SU-DHL-6 (cell line): ENCODE measurements at regions not wholly inside any gene's neighbourhood (a gene's known extent, or its start where the extent isn't known, plus 50 kb on each side); places are given as distances from the start of the nearest gene placed in this dataset.

Experiments
- H2AFZ ChIP-seq: fragments of 200-600 bp; sonication (generic); 2 replicates; pipeline ENCODE4 v1.6.1; 2014; ENCODE audit warnings: low read depth, mild to moderate bottlenecking, moderate library complexity, mixed read lengths, antibody characterized with exemption, low read length; ENCODE audit not compliant: severe bottlenecking
- H3F3A ChIP-seq: fragments of 200-600 bp; shearing (Covaris generic); 2 replicates; pipeline ENCODE4 v1.6.0; 2016; ENCODE audit warnings: antibody characterized with exemption, mild to moderate bottlenecking; ENCODE audit not compliant: insufficient read depth
- H3K27ac ChIP-seq: fragments of 200-600 bp; sonication (generic); 2 replicates; pipeline ENCODE4 v1.5.1; 2016; ENCODE audit warnings: low read depth, mild to moderate bottlenecking, low read length, moderate library complexity, mixed read lengths
- H3K27me3 ChIP-seq: fragments of 200-600 bp; sonication (generic), shearing (Covaris generic); 2 replicates; pipeline ENCODE4 v1.6.0; 2014; ENCODE audit warnings: mild to moderate bottlenecking, low read length
- H3K36me3 ChIP-seq: fragments of 200-600 bp; sonication (generic); 2 replicates; pipeline ENCODE4 v1.6.1; 2014; ENCODE audit warnings: mild to moderate bottlenecking, low read length, mixed read lengths
- H3K4me2 ChIP-seq: fragments of 300-600, 200-600 bp; shearing (Covaris generic), sonication (generic); 2 replicates; pipeline ENCODE4 v1.6.0; 2014; ENCODE audit warnings: low read length, low read depth, mild to moderate bottlenecking; ENCODE audit not compliant: poor library complexity, severe bottlenecking
- H3K4me3 ChIP-seq: fragments of 200-600 bp; sonication (generic); 2 replicates; pipeline ENCODE4 v1.5.1; 2014; ENCODE audit warnings: antibody characterized with exemption, low read length, mild to moderate bottlenecking, mixed read lengths; ENCODE audit not compliant: insufficient read depth, poor library complexity, severe bottlenecking
- H3K79me2 ChIP-seq: fragments of 200-600 bp; sonication (generic); 2 replicates; pipeline ENCODE4 v1.6.1; 2014; ENCODE audit warnings: mild to moderate bottlenecking, low read length, moderate library complexity; ENCODE audit not compliant: insufficient read depth
- H3K9ac ChIP-seq: fragments of 200-600 bp; sonication (generic); 2 replicates; pipeline ENCODE4 v1.7.0; 2014; ENCODE audit warnings: mild to moderate bottlenecking, low read length
- H3K9me2 ChIP-seq: fragments of 200-600 bp; sonication (generic); replicated peaks from 2 replicates; pipeline ENCODE4 v1.6.1; 2014; ENCODE audit warnings: low read length; ENCODE audit not compliant: insufficient read depth
- H3K9me3 ChIP-seq: fragments of 200-600 bp; sonication (generic); 2 replicates; pipeline ENCODE4 v1.6.1; 2014; ENCODE audit warnings: low read length, mixed read lengths; ENCODE audit not compliant: insufficient read depth
- H4K20me1 ChIP-seq: fragments of 200-600 bp; sonication (generic); 2 replicates; pipeline ENCODE4 v1.6.1; 2014; ENCODE audit warnings: low read depth, mild to moderate bottlenecking, antibody characterized with exemption, low read length, moderate library complexity, mixed read lengths
- CTCF ChIP-seq: fragments of 200-600 bp; sonication (generic); IDR thresholded peaks from one replicate; pipeline ENCODE4 v1.5.1; 2017; ENCODE audit warnings: antibody characterized with exemption, mild to moderate bottlenecking, low read length, moderate library complexity; ENCODE audit not compliant: insufficient read depth, poor library complexity, severe bottlenecking
- EZH2phosphoT487 ChIP-seq: fragments of 200-600 bp; sonication (generic), shearing (Covaris generic); conservative IDR thresholded peaks from 2 replicates; pipeline ENCODE4 v1.6.1; 2018; ENCODE audit warnings: mild to moderate bottlenecking, antibody characterized with exemption, low read length, moderate library complexity, mixed read lengths

- Histone ChIP-seq H3K4me2 (no peak overlapping the region), H3K9me3 (no peaks in the 10 kb centered on the region), H3F3A (no peaks in the 10 kb centered on the region), H3K9me2 (no peaks in the 10 kb centered on the region), H2AFZ (no peak overlapping the region), H3K27me3 (no peaks in the 10 kb centered on the region; the same call in 1 of the 2 replicates), H3K9ac (no peak overlapping the region), H3K27ac (no peak overlapping the region), H4K20me1 (no peaks in the 10 kb centered on the region), H3K36me3 (no peaks in the 10 kb centered on the region), H3K4me3 (no peak overlapping the region), H3K79me2 (no peaks in the 10 kb centered on the region)
- TF ChIP-seq CTCF (no peak), EZH2phosphoT487 (no peak)
Observed at GRCh38 chr9:108478431-108479332, 377.1 kb downstream of the ACTL7B start.

GRCh38 chr9:108477529-108478006 lies 378.2 kb downstream of the ACTL7B start:
- Histone ChIP-seq H3K9ac (no peak overlapping the region), H3K9me2 (no peaks in the 10 kb centered on the region), H3F3A (no peaks in the 10 kb centered on the region), H3K27ac (no peak overlapping the region), H4K20me1 (no peaks in the 10 kb centered on the region), H2AFZ (no peak overlapping the region), H3K4me2 (no peak overlapping the region), H3K27me3 (no peaks in the 10 kb centered on the region; the same call in 1 of the 2 replicates), H3K36me3 (no peaks in the 10 kb centered on the region), H3K9me3 (no peaks in the 10 kb centered on the region), H3K79me2 (no peaks in the 10 kb centered on the region), H3K4me3 (no peak overlapping the region)
- TF ChIP-seq CTCF = no peak
- TF ChIP-seq EZH2phosphoT487 = no peak

- H3K9me2 ChIP-seq = no peaks in the 10 kb centered on the region
- no peak for TF ChIP-seq EZH2phosphoT487
- TF ChIP-seq CTCF = no peak
- no peaks in the 10 kb centered on the region for H3K36me3 ChIP-seq
- no peak overlapping the region for H2AFZ ChIP-seq
- no peak overlapping the region for H3K9ac ChIP-seq
- no peaks in the 10 kb centered on the region for H3K9me3 ChIP-seq
- no peaks in the 10 kb centered on the region; the same call in 1 of the 2 replicates for H3K27me3 ChIP-seq
- no peak overlapping the region for H3K4me3 ChIP-seq
- no peaks in the 10 kb centered on the region for H3F3A ChIP-seq
- no peaks in the 10 kb centered on the region for H4K20me1 ChIP-seq
- no peak overlapping the region for H3K4me2 ChIP-seq
- no peaks in the 10 kb centered on the region for H3K79me2 ChIP-seq
- H3K27ac ChIP-seq = no peak overlapping the region
Observed at GRCh38 chr9:108476574-108476973, 379.2 kb downstream of the ACTL7B start.
